ENCODE measurements at regions not wholly inside any gene's neighbourhood (a gene's known extent, or its start where the extent isn't known, plus 50 kb on each side); places are given as distances from the start of the nearest gene placed in this dataset.

DNA sequence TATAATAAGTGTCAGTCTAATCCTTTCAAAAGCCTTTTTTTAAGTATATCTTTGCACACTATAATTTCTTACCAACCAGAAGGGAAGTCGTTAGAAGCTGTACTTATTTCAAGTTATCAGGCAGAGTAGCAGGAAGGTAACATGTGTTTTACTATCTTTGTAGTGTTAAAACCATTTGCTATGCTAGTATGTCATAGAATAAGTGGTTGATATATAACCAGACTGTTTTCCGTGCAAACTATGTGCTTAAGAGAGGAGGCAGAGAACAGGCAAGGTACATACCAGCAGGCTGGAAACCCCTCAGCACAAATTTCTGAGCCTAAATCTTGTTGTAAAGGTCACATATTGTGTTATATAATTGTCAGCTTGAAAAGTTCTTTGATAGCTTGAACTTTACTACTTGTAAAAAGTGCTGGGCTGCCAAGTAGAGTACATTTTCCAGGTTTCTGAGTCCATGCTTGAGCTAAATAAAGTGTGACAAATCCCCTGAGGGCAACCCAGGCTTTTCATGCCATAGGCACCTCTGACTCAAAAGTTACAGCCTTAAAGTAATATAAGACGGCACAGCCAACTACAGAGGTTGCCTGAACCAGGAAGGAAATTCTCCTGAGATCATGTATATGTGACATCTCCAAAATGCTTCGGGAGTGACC is 1297.4 kb downstream of the PCDH9 start (continued):
- TF ChIP-seq, protein P1, sequence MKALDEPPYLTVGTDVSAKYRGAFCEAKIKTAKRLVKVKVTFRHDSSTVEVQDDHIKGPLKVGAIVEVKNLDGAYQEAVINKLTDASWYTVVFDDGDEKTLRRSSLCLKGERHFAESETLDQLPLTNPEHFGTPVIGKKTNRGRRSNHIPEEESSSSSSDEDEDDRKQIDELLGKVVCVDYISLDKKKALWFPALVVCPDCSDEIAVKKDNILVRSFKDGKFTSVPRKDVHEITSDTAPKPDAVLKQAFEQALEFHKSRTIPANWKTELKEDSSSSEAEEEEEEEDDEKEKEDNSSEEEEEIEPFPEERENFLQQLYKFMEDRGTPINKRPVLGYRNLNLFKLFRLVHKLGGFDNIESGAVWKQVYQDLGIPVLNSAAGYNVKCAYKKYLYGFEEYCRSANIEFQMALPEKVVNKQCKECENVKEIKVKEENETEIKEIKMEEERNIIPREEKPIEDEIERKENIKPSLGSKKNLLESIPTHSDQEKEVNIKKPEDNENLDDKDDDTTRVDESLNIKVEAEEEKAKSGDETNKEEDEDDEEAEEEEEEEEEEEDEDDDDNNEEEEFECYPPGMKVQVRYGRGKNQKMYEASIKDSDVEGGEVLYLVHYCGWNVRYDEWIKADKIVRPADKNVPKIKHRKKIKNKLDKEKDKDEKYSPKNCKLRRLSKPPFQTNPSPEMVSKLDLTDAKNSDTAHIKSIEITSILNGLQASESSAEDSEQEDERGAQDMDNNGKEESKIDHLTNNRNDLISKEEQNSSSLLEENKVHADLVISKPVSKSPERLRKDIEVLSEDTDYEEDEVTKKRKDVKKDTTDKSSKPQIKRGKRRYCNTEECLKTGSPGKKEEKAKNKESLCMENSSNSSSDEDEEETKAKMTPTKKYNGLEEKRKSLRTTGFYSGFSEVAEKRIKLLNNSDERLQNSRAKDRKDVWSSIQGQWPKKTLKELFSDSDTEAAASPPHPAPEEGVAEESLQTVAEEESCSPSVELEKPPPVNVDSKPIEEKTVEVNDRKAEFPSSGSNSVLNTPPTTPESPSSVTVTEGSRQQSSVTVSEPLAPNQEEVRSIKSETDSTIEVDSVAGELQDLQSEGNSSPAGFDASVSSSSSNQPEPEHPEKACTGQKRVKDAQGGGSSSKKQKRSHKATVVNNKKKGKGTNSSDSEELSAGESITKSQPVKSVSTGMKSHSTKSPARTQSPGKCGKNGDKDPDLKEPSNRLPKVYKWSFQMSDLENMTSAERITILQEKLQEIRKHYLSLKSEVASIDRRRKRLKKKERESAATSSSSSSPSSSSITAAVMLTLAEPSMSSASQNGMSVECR (CRISPR knock-in tag; IDR thresholded peaks at IDR 0.05; ENCODE audit: borderline replicate concordance), result no peak
- TF ChIP-seq, protein P2, sequence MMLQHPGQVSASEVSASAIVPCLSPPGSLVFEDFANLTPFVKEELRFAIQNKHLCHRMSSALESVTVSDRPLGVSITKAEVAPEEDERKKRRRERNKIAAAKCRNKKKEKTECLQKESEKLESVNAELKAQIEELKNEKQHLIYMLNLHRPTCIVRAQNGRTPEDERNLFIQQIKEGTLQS (CRISPR knock-in tag; conservative IDR thresholded peaks at IDR 0.05), result no peak
- TF ChIP-seq, protein P3, sequence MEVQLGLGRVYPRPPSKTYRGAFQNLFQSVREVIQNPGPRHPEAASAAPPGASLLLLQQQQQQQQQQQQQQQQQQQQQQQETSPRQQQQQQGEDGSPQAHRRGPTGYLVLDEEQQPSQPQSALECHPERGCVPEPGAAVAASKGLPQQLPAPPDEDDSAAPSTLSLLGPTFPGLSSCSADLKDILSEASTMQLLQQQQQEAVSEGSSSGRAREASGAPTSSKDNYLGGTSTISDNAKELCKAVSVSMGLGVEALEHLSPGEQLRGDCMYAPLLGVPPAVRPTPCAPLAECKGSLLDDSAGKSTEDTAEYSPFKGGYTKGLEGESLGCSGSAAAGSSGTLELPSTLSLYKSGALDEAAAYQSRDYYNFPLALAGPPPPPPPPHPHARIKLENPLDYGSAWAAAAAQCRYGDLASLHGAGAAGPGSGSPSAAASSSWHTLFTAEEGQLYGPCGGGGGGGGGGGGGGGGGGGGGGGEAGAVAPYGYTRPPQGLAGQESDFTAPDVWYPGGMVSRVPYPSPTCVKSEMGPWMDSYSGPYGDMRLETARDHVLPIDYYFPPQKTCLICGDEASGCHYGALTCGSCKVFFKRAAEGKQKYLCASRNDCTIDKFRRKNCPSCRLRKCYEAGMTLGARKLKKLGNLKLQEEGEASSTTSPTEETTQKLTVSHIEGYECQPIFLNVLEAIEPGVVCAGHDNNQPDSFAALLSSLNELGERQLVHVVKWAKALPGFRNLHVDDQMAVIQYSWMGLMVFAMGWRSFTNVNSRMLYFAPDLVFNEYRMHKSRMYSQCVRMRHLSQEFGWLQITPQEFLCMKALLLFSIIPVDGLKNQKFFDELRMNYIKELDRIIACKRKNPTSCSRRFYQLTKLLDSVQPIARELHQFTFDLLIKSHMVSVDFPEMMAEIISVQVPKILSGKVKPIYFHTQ (CRISPR knock-in tag; IDR thresholded peaks at IDR 0.05), result no peak
- TF ChIP-seq ZNF416 (CRISPR knock-in tag; IDR thresholded peaks at IDR 0.05), result no peak
- TF ChIP-seq, protein P4, sequence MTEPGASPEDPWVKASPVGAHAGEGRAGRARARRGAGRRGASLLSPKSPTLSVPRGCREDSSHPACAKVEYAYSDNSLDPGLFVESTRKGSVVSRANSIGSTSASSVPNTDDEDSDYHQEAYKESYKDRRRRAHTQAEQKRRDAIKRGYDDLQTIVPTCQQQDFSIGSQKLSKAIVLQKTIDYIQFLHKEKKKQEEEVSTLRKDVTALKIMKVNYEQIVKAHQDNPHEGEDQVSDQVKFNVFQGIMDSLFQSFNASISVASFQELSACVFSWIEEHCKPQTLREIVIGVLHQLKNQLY (CRISPR knock-in tag; IDR thresholded peaks at IDR 0.05), result no peak

DNA sequence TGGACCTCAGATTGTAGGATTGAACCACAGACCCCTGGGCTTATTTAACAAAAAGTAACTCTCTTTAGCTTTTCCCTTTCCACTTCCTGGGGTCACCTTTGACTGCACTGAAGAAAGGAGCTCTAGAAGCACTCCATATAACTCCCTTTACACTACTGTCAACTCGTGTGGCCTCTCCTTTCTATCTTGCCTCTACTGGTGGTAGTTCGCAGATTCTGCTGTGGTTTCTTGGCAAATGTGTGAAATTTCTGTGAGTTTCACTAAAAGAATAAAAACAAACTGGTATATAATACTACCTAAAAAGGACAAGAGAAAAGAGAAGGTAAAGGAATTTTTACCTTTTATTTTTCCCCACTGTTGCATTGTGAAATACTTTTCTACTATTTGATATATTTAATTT is 1298.1 kb downstream of the PCDH9 start:
- Mint-ChIP-seq H3K27ac (no peak overlapping the region), H3K4me1 (peaks cover 4% of the 10 kb centered on the region), H3K4me3 (no peak overlapping the region), H3K36me3 (no peaks in the 10 kb centered on the region), H3K9me3 (peaks cover 4% of the 10 kb centered on the region; the same call in 1 of the 2 replicates), H3K27me3 (ENCODE audit: low read depth) (no peaks in the 10 kb centered on the region)
- ATAC-seq, result no peak
- POLR2A ChIA-PET, result no interaction called here
- CTCF ChIA-PET, result no interaction called here
- DNase-seq (ENCODE audit: low spot score), result no peak
- TF ChIP-seq, protein P4 (CRISPR knock-in tag; IDR thresholded peaks at IDR 0.05), result no peak
- TF ChIP-seq, protein P5, sequence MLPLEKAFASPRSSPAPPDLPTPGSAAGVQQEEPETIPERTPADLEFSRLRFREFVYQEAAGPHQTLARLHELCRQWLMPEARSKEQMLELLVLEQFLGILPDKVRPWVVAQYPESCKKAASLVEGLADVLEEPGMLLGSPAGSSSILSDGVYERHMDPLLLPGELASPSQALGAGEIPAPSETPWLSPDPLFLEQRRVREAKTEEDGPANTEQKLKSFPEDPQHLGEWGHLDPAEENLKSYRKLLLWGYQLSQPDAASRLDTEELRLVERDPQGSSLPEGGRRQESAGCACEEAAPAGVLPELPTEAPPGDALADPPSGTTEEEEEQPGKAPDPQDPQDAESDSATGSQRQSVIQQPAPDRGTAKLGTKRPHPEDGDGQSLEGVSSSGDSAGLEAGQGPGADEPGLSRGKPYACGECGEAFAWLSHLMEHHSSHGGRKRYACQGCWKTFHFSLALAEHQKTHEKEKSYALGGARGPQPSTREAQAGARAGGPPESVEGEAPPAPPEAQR (CRISPR knock-in tag; IDR thresholded peaks at IDR 0.05), result no peak

DNA sequence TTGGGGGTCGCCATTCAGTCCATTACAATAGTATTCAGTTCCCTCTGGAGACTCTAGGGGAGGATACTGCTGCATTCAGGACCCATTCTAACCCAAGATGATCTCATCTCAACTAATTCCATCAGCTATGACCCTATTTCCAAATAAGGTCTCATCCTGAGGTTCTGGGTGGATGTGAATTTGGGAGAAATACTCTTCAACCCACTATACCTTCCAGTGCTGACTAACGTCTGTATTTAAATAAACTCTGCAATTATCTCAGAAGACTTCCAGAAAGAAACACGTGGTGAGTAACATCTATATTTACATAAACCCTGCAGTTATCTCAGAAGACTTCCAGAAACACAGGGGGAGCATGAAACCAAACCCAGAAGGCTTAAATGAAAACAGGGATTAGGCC is 1300.7 kb downstream of the PCDH9 start:
- Mint-ChIP-seq H3K27me3 (ENCODE audit: low read depth) (no peaks in the 10 kb centered on the region), H3K9me3 (peaks cover 4% of the 10 kb centered on the region; the same call in 1 of the 2 replicates), H3K4me1 (peaks cover 12% of the 10 kb centered on the region), H3K4me3 (no peak overlapping the region), H3K27ac (no peak overlapping the region), H3K36me3 (no peaks in the 10 kb centered on the region)
- no peak for DNase-seq (ENCODE audit: low spot score)
- TF ChIP-seq GRHL2 (CRISPR knock-in tag; IDR thresholded peaks at IDR 0.05; ENCODE audit: insufficient replicate concordance, severe bottlenecking) (no peak), ZNF138 (CRISPR knock-in tag; conservative IDR thresholded peaks at IDR 0.05) (no peak), CREB1 (CRISPR knock-in tag; IDR thresholded peaks at IDR 0.05) (no peak), SP1 (CRISPR knock-in tag; conservative IDR thresholded peaks at IDR 0.05) (no peak), RORB (CRISPR knock-in tag; IDR thresholded peaks at IDR 0.05) (no peak), HMGA2 (CRISPR knock-in tag; IDR thresholded peaks at IDR 0.05) (no peak), ZNF416 (CRISPR knock-in tag; IDR thresholded peaks at IDR 0.05) (no peak), ZNF121 (CRISPR knock-in tag; IDR thresholded peaks at IDR 0.05) (no peak)
- TF ChIP-seq, protein P6, sequence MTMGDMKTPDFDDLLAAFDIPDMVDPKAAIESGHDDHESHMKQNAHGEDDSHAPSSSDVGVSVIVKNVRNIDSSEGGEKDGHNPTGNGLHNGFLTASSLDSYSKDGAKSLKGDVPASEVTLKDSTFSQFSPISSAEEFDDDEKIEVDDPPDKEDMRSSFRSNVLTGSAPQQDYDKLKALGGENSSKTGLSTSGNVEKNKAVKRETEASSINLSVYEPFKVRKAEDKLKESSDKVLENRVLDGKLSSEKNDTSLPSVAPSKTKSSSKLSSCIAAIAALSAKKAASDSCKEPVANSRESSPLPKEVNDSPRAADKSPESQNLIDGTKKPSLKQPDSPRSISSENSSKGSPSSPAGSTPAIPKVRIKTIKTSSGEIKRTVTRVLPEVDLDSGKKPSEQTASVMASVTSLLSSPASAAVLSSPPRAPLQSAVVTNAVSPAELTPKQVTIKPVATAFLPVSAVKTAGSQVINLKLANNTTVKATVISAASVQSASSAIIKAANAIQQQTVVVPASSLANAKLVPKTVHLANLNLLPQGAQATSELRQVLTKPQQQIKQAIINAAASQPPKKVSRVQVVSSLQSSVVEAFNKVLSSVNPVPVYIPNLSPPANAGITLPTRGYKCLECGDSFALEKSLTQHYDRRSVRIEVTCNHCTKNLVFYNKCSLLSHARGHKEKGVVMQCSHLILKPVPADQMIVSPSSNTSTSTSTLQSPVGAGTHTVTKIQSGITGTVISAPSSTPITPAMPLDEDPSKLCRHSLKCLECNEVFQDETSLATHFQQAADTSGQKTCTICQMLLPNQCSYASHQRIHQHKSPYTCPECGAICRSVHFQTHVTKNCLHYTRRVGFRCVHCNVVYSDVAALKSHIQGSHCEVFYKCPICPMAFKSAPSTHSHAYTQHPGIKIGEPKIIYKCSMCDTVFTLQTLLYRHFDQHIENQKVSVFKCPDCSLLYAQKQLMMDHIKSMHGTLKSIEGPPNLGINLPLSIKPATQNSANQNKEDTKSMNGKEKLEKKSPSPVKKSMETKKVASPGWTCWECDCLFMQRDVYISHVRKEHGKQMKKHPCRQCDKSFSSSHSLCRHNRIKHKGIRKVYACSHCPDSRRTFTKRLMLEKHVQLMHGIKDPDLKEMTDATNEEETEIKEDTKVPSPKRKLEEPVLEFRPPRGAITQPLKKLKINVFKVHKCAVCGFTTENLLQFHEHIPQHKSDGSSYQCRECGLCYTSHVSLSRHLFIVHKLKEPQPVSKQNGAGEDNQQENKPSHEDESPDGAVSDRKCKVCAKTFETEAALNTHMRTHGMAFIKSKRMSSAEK (CRISPR knock-in tag; IDR thresholded peaks at IDR 0.05; ENCODE audit: borderline replicate concordance), result no peak
- TF ChIP-seq, protein P7, sequence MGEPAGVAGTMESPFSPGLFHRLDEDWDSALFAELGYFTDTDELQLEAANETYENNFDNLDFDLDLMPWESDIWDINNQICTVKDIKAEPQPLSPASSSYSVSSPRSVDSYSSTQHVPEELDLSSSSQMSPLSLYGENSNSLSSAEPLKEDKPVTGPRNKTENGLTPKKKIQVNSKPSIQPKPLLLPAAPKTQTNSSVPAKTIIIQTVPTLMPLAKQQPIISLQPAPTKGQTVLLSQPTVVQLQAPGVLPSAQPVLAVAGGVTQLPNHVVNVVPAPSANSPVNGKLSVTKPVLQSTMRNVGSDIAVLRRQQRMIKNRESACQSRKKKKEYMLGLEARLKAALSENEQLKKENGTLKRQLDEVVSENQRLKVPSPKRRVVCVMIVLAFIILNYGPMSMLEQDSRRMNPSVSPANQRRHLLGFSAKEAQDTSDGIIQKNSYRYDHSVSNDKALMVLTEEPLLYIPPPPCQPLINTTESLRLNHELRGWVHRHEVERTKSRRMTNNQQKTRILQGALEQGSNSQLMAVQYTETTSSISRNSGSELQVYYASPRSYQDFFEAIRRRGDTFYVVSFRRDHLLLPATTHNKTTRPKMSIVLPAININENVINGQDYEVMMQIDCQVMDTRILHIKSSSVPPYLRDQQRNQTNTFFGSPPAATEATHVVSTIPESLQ (CRISPR knock-in tag; IDR thresholded peaks at IDR 0.05), result no peak
- ChIA-PET CTCF (no interaction called here), POLR2A (no interaction called here)
- ATAC-seq, result no peak
